HG02970 (cell line): ENCODE measurements at regions not wholly inside any gene's neighbourhood (a gene's known extent, or its start where the extent isn't known, plus 50 kb on each side); places are given as distances from the start of the nearest gene placed in this dataset.
"Not testable (repeated sequence)": the region's sequence is repeated elsewhere in the genome, so short reads cannot be mapped to it uniquely, and the experiment has no call there.

Source experiments
- ATAC-seq: cut with Tn5 transposase; IDR thresholded peaks from one replicate; pipeline ENCODE4 v1.9.1; 2021; ENCODE audit warnings: mild to moderate bottlenecking, moderate library complexity, moderate number of reproducible peaks; ENCODE audit not compliant: unreplicated experiment, low FRiP score

- ATAC-seq, result no peak
Measured at GRCh38 chr7:149637911-149638565, 135.3 kb downstream of the ZNF467 start.

GRCh38 chr7:149635561-149636329 lies 137.6 kb downstream of the ZNF467 start:
- no peak for ATAC-seq

- ATAC-seq, result no peak
Measured at GRCh38 chr7:149633976-149634945, 136.7 kb upstream of the ZNF746 start.

- not testable (repeated sequence) for ATAC-seq
Measured at GRCh38 chr7:149628361-149629149, 130.9 kb upstream of the ZNF746 start.

GRCh38 chr7:149627911-149628310 lies 130.3 kb upstream of the ZNF746 start:
- no peak for ATAC-seq

- ATAC-seq, result no peak
Measured at GRCh38 chr7:149626972-149627371, 129.4 kb upstream of the ZNF746 start.

- ATAC-seq, result no peak
Measured at GRCh38 chr7:149625947-149626392, 128.4 kb upstream of the ZNF746 start.

- no peak for ATAC-seq
Measured at GRCh38 chr7:149625340-149625946, 127.8 kb upstream of the ZNF746 start.

- peak; percentile 94 for ATAC-seq
Measured at GRCh38 chr7:149624419-149625339, 127.1 kb upstream of the ZNF746 start.

GRCh38 chr7:149624006-149624405 lies 126.4 kb upstream of the ZNF746 start:
- no peak for ATAC-seq

- ATAC-seq, result not testable (repeated sequence)
Measured at GRCh38 chr7:149623262-149623997, 125.8 kb upstream of the ZNF746 start.

GRCh38 chr7:149622444-149623210 lies 125.0 kb upstream of the ZNF746 start:
- ATAC-seq, result no peak

GRCh38 chr7:149621776-149622175 lies 124.2 kb upstream of the ZNF746 start:
- ATAC-seq, result no peak

GRCh38 chr7:149620961-149621360 lies 123.4 kb upstream of the ZNF746 start:
- no peak for ATAC-seq

- ATAC-seq, result no peak
Measured at GRCh38 chr7:149616898-149617297, 119.3 kb upstream of the ZNF746 start.

GRCh38 chr7:149615690-149616270 lies 118.2 kb upstream of the ZNF746 start:
- ATAC-seq, result no peak
